ENCODE measurements at regions not wholly inside any gene's neighbourhood (a gene's known extent, or its start where the extent isn't known, plus 50 kb on each side); places are given as distances from the start of the nearest gene placed in this dataset.

DNA sequence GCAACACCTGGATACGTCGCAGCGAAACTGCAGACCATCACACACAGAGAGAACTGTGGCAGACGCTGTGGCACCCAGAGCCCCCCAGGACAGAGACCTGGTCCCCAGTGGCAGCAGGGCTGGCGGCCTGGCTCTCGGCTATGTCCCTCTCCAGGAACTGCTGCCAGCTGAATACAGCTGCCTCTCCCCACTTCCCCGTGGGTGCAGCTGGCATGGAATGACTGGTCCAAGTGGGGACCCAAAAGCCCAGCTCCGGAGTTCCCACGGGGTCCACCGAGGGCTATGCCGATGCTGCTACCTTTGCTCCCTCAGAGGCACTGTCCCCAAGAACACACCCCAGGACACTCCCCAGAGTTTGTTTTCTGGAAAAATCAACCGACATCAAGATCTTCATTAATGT, 67.8 kb upstream of the GATA2 start:
- H3K36me3 ChIP-seq = no peaks in the 10 kb centered on the region
- no peaks in the 10 kb centered on the region for H3K4me1 ChIP-seq
- no peak for DNase-seq
- no peaks in the 10 kb centered on the region for H3K9me3 ChIP-seq
- no peak for TF ChIP-seq CTCF (IDR thresholded peaks at IDR 0.05; ENCODE audit: low read depth, low read length)
- no peak overlapping the region for H3K4me3 ChIP-seq (ENCODE audit: low read depth, low read length)
- H3K27me3 ChIP-seq = no peaks in the 10 kb centered on the region

DNA sequence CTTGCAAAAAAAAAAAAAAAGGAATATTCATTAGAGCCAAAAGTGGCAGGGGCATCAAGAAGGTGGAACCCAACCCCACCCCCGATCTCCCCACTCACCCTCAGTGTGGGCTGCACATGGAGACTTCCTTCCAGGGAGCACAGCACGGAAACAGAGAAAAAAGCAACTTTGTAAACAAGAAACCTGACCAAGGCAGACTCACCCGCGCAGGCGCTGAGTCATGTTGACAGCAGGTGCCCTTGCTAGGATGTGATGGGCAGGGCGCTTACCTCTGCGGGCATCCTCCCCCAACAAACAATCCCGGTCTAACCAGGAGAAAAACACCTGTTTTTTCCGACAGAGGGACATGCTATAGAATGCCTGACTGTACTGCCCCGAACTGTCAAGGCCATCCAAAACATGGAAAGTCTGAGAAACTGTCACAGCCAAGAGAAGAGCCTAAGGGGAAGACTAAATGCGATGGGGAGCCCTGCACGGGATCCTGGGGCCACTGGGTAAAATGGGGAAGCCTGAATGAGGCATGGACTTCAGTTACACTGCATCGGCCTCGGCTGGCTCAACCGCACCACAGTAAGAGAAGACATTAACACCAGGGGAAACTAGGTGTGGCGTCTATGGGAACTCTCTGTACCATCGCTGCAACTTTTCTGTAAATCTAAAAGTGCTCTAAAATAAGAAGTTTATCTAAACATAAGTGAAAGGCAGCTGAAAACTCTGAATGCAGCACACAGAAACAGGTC, 66.7 kb upstream of the GATA2 start:
- H3K4me1 ChIP-seq = no peaks in the 10 kb centered on the region
- H3K4me3 ChIP-seq (ENCODE audit: low read depth, low read length) = no peak overlapping the region
- no peak for DNase-seq
- TF ChIP-seq CTCF (IDR thresholded peaks at IDR 0.05; ENCODE audit: low read depth, low read length) = no peak
- no peaks in the 10 kb centered on the region for H3K9me3 ChIP-seq
- no peaks in the 10 kb centered on the region for H3K36me3 ChIP-seq
- H3K27me3 ChIP-seq = no peaks in the 10 kb centered on the region

DNA sequence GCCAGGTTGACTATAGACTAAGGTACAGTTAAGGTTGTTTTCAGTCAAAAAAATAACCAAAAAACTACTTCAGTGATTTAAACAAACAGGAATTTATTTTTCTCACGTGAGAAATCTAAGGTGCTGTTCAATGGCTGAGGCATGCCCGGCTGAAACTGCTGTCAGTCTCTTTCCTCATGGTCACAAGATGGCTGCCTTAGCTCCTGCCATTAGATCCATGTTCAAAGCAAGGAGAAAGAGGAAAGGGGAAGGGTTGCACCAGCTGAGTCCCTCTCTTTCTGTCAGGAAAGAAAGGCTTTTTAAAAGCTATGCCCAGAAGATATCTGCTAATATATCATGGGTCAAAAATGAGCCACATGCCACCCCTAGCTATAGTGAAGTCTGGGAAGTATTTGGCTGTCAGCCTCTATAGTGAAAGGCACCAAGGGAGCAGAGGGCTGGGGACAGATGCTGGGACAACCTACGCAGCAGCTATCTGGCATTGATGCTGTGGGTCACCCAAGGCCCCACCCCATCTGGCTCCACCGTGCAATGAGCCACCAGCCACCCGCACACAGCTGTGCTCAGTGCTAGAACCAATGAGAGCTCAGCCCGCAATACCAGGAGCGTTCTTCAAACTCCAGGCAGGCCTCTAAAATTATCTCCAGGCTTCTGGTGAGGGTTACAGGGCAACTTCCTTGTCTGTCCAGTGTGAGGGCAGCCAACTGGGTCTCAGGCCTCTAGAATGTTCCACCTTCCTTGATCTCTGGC, 64.7 kb upstream of the GATA2 start:
- DNase-seq = no peak
- TF ChIP-seq CTCF (IDR thresholded peaks at IDR 0.05; ENCODE audit: low read depth, low read length) = no peak
- no peaks in the 10 kb centered on the region for H3K27me3 ChIP-seq
- H3K9me3 ChIP-seq = no peaks in the 10 kb centered on the region
- H3K36me3 ChIP-seq = no peaks in the 10 kb centered on the region
- H3K4me1 ChIP-seq = no peaks in the 10 kb centered on the region
- H3K4me3 ChIP-seq (ENCODE audit: low read depth, low read length) = no peak overlapping the region

- Histone ChIP-seq H3K9me3 (no peaks in the 10 kb centered on the region), H3K27me3 (no peaks in the 10 kb centered on the region), H3K4me3 (ENCODE audit: low read depth, low read length) (no peak overlapping the region), H3K4me1 (no peaks in the 10 kb centered on the region), H3K36me3 (no peaks in the 10 kb centered on the region)
- no peak for DNase-seq
- TF ChIP-seq CTCF (IDR thresholded peaks at IDR 0.05; ENCODE audit: low read depth, low read length) = no peak
Measured at GRCh38 chr3:128556907-128557306, 63.9 kb upstream of the GATA2 start.

GRCh38 chr3:128556384-128556783, 63.4 kb upstream of the GATA2 start:
- Histone ChIP-seq H3K36me3 (no peaks in the 10 kb centered on the region), H3K9me3 (no peaks in the 10 kb centered on the region), H3K27me3 (no peaks in the 10 kb centered on the region), H3K4me1 (no peaks in the 10 kb centered on the region), H3K4me3 (ENCODE audit: low read depth, low read length) (no peak overlapping the region)
- no peak for TF ChIP-seq CTCF (IDR thresholded peaks at IDR 0.05; ENCODE audit: low read depth, low read length)
- DNase-seq = no peak

GRCh38 chr3:128555841-128556240, 62.8 kb upstream of the GATA2 start:
- no peaks in the 10 kb centered on the region for H3K27me3 ChIP-seq
- no peaks in the 10 kb centered on the region for H3K9me3 ChIP-seq
- no peaks in the 10 kb centered on the region for H3K36me3 ChIP-seq
- TF ChIP-seq CTCF (IDR thresholded peaks at IDR 0.05; ENCODE audit: low read depth, low read length) = no peak
- no peak for DNase-seq
- no peak overlapping the region for H3K4me3 ChIP-seq (ENCODE audit: low read depth, low read length)
- H3K4me1 ChIP-seq = no peaks in the 10 kb centered on the region
